ENCODE measurements at regions not wholly inside any gene's neighbourhood (a gene's known extent, or its start where the extent isn't known, plus 50 kb on each side); places are given as distances from the start of the nearest gene placed in this dataset.

DNA sequence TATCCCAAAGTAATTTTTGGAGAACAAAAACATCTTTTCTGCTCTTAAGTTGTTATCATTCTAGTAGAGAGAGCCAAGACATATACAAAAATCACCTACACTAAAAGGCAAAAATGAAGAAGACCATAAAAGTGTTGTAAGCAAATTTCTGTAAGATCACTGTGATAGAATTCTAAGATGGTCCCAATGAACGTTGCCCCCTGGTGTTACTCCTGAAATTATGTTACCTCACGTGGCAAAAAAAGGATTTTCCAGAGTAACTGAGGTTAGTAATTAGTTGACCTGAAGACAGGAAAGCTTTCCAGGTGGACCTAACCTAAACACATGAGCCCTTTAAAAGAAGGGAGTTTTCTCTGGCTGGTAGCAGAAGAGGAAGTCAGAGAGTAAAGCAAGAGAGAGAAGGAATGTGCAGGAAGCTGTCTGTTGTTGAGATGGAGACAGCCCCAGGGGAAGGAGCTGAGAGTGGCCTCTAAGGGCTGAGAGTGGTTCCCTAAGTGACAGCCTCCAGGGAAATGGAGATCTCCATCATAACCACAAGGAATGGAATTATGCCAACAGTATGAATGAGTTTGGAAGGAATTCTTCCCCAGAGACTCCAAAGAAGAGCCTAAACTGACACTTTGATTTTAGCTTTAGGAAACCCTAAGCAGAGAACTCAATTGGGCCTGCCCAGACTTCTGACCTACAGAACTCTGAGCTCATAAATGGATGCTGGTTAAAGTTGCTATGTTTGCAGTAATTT lies 205.9 kb downstream of the CD47 start:
- H3K36me3 Mint-ChIP-seq (ENCODE audit: unreplicated experiment), result no peaks in the 10 kb centered on the region
- H3K4me1 Mint-ChIP-seq (ENCODE audit: unreplicated experiment), result peaks cover 26% of the 10 kb centered on the region
- no peak for DNase-seq (ENCODE audit: extremely low spot score, unreplicated experiment)
- H3K9me3 Mint-ChIP-seq (ENCODE audit: unreplicated experiment), result no peaks in the 10 kb centered on the region
- H3K27me3 Mint-ChIP-seq (ENCODE audit: unreplicated experiment), result no peaks in the 10 kb centered on the region
- H3K27ac Mint-ChIP-seq (ENCODE audit: unreplicated experiment), result peak overlapping the region; percentile 6
- TF ChIP-seq, protein P1, sequence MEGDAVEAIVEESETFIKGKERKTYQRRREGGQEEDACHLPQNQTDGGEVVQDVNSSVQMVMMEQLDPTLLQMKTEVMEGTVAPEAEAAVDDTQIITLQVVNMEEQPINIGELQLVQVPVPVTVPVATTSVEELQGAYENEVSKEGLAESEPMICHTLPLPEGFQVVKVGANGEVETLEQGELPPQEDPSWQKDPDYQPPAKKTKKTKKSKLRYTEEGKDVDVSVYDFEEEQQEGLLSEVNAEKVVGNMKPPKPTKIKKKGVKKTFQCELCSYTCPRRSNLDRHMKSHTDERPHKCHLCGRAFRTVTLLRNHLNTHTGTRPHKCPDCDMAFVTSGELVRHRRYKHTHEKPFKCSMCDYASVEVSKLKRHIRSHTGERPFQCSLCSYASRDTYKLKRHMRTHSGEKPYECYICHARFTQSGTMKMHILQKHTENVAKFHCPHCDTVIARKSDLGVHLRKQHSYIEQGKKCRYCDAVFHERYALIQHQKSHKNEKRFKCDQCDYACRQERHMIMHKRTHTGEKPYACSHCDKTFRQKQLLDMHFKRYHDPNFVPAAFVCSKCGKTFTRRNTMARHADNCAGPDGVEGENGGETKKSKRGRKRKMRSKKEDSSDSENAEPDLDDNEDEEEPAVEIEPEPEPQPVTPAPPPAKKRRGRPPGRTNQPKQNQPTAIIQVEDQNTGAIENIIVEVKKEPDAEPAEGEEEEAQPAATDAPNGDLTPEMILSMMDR (IDR thresholded peaks at IDR 0.05), result peak; percentile 42
- H3K4me3 Mint-ChIP-seq (ENCODE audit: unreplicated experiment), result no peak overlapping the region

DNA sequence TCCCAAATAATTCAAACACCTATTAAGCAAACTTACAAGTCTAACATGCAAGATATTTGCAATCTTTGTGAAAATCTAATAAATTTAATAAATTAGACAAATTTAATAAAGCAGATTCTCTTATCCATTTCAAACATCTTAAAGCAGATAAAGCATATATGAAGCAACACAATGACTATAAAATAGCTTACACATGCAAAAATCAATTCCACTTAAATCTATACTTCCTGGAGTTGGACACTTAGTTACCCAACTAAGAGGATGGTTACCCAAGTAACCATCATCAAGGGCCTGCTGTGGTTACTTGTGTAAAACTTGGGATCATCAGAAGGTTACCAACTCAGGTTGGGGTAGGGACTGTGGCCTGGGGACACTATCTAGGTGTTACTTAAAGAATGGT lies 206.8 kb downstream of the CD47 start:
- Mint-ChIP-seq H3K4me1 (ENCODE audit: unreplicated experiment) (peaks cover 26% of the 10 kb centered on the region), H3K27me3 (ENCODE audit: unreplicated experiment) (no peaks in the 10 kb centered on the region), H3K36me3 (ENCODE audit: unreplicated experiment) (no peaks in the 10 kb centered on the region), H3K9me3 (ENCODE audit: unreplicated experiment) (no peaks in the 10 kb centered on the region), H3K4me3 (ENCODE audit: unreplicated experiment) (no peak overlapping the region), H3K27ac (ENCODE audit: unreplicated experiment) (no peak overlapping the region)
- TF ChIP-seq, protein P1 (IDR thresholded peaks at IDR 0.05), result no peak
- no peak for DNase-seq (ENCODE audit: extremely low spot score, unreplicated experiment)

DNA sequence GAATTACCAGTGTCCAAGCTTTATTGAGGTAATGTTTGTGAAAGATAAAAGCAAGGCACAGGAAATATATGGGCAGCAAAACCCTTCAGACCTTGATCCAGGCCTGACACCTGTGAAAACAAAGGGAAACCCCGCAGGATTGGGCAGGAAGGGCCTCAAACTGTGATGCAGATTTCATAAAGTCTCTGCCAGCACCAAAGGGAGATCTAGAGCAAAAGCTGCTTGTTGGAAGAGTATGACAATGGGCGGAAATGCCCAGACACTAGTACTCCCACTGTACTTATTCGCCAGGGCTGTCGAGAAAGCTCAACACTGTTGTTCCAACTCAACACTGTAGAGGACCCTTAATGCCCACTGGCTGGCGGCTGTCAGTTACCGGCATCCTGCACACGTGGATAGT lies 207.9 kb downstream of the CD47 start:
- H3K27ac Mint-ChIP-seq (ENCODE audit: unreplicated experiment), result no peak overlapping the region
- DNase-seq (ENCODE audit: extremely low spot score, unreplicated experiment), result no peak
- H3K4me1 Mint-ChIP-seq (ENCODE audit: unreplicated experiment), result peaks cover 26% of the 10 kb centered on the region
- H3K4me3 Mint-ChIP-seq (ENCODE audit: unreplicated experiment), result no peak overlapping the region
- no peaks in the 10 kb centered on the region for H3K27me3 Mint-ChIP-seq (ENCODE audit: unreplicated experiment)
- no peaks in the 10 kb centered on the region for H3K36me3 Mint-ChIP-seq (ENCODE audit: unreplicated experiment)
- TF ChIP-seq, protein P1 (IDR thresholded peaks at IDR 0.05), result no peak
- no peaks in the 10 kb centered on the region for H3K9me3 Mint-ChIP-seq (ENCODE audit: unreplicated experiment)

DNA sequence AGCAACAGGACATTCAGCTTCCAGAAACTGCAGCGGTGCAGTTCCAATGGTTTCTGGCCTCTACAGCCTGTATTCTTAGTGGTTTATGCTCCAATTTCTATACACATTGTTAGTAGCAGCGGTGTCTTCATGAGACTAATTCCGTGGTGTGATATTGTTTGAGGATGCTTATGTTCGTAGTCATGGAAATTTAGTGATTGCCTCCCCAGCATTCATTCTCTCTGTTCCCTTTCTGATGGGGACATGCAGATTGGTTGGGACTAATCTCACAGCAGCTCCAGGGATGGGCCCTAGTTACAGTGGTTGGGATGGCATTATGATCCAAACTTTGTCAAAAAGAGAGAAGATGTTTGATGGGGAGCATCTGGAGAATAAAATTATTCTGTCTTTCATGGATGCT lies 208.6 kb downstream of the CD47 start:
- TF ChIP-seq, protein P1 (IDR thresholded peaks at IDR 0.05), result no peak
- H3K36me3 Mint-ChIP-seq (ENCODE audit: unreplicated experiment), result no peaks in the 10 kb centered on the region
- H3K27me3 Mint-ChIP-seq (ENCODE audit: unreplicated experiment), result no peaks in the 10 kb centered on the region
- no peak overlapping the region for H3K4me3 Mint-ChIP-seq (ENCODE audit: unreplicated experiment)
- no peak overlapping the region for H3K27ac Mint-ChIP-seq (ENCODE audit: unreplicated experiment)
- no peak for DNase-seq (ENCODE audit: extremely low spot score, unreplicated experiment)
- H3K4me1 Mint-ChIP-seq (ENCODE audit: unreplicated experiment), result peaks cover 26% of the 10 kb centered on the region
- no peaks in the 10 kb centered on the region for H3K9me3 Mint-ChIP-seq (ENCODE audit: unreplicated experiment)

DNA sequence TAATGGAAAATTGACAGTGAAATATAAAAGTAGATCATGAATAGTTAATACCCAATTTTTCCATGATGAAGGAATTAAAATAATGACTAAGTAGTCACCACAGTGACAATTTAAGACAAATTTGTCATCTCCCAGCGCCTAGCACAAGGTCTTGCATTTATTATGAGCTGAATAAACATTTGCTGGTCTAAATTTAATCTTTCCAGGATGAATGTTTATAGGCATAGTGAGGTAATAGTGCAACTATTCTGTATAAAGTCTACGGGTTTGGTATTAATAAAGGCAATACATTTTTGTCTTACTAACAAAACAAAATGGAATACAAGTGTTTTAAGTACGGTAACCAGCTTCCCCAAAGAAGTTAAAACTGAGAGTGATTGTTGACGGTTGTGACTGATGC lies 209.3 kb downstream of the CD47 start:
- H3K9me3 Mint-ChIP-seq (ENCODE audit: unreplicated experiment), result no peaks in the 10 kb centered on the region
- TF ChIP-seq, protein P1 (IDR thresholded peaks at IDR 0.05), result no peak
- no peak overlapping the region for H3K4me3 Mint-ChIP-seq (ENCODE audit: unreplicated experiment)
- no peak overlapping the region for H3K27ac Mint-ChIP-seq (ENCODE audit: unreplicated experiment)
- H3K4me1 Mint-ChIP-seq (ENCODE audit: unreplicated experiment), result peaks cover 26% of the 10 kb centered on the region
- no peaks in the 10 kb centered on the region for H3K36me3 Mint-ChIP-seq (ENCODE audit: unreplicated experiment)
- DNase-seq (ENCODE audit: extremely low spot score, unreplicated experiment), result no peak
- no peaks in the 10 kb centered on the region for H3K27me3 Mint-ChIP-seq (ENCODE audit: unreplicated experiment)

Measured in osteocyte (in vitro differentiated cells).